Keratinocyte (primary cell): ENCODE measurements at regions not wholly inside any gene's neighbourhood (a gene's known extent, or its start where the extent isn't known, plus 50 kb on each side); places are given as distances from the start of the nearest gene placed in this dataset.

Experiments
- DNase-seq: peaks from one replicate; pipeline ENCODE4 v3.0.0-alpha.2; 2011; ENCODE audit warnings: low read depth, missing footprints, low spot score
- FAIRE-seq: peaks from 2 replicates; lab custom pipeline; 2011; peaks lifted over from hg19 to GRCh38; lab: Jason Lieb, UNC
- H2AFZ ChIP-seq: 2 replicates; pipeline ENCODE4 v1.6.0; 2012; ENCODE audit warnings: low read length, control low read depth, inconsistent platforms; ENCODE audit not compliant: control insufficient read depth
- H3K27ac ChIP-seq: 2 replicates; pipeline ENCODE4 v1.5.1; 2011; ENCODE audit warnings: low read length; ENCODE audit not compliant: control insufficient read depth, insufficient read depth
- H3K27me3 ChIP-seq: 3 replicates; pipeline ENCODE4 v1.6.0; 2011; ENCODE audit warnings: low read length; ENCODE audit not compliant: control insufficient read depth, insufficient read depth; ENCODE audit errors: extremely low read depth
- H3K36me3 ChIP-seq, 2 experiments: 2 replicates in 1 of 2; 3 replicates in 1 of 2; pipeline ENCODE4 v1.5.1; 2011; ENCODE audit warnings: low read length in 2 of 2, mild to moderate bottlenecking in 1 of 2; ENCODE audit not compliant: control insufficient read depth in 2 of 2, insufficient read depth in 2 of 2; ENCODE audit errors: extremely low read depth in 1 of 2
- H3K4me1 ChIP-seq: 3 replicates; pipeline ENCODE4 v1.5.1; 2011; ENCODE audit warnings: low read length; ENCODE audit not compliant: control insufficient read depth, insufficient read depth; ENCODE audit errors: extremely low read depth
- H3K4me2 ChIP-seq: 3 replicates; pipeline ENCODE4 v1.6.0; 2011; ENCODE audit warnings: low read depth, low read length; ENCODE audit not compliant: control insufficient read depth, insufficient read depth; ENCODE audit errors: extremely low read depth
- H3K4me3 ChIP-seq, 3 experiments: fragments of 200-600 bp in 1 of 3; sonication (generic) in 1 of 3; 2 replicates in 2 of 3; 3 replicates in 1 of 3; pipeline ENCODE4 v1.5.1; 2011 to 2016; ENCODE audit warnings: low read length in 3 of 3, mild to moderate bottlenecking in 3 of 3, control low read depth in 2 of 3, inconsistent platforms in 1 of 3, low read depth in 1 of 3, mixed read lengths in 1 of 3, mixed run types in 1 of 3, moderate library complexity in 1 of 3; ENCODE audit not compliant: control insufficient read depth in 2 of 3, insufficient read depth in 2 of 3; ENCODE audit errors: extremely low read depth in 1 of 3
- H3K79me2 ChIP-seq: 2 replicates; pipeline ENCODE4 v1.6.0; 2012; ENCODE audit warnings: low read length; ENCODE audit not compliant: control insufficient read depth, insufficient read depth
- H3K9ac ChIP-seq: 3 replicates; pipeline ENCODE4 v1.6.0; 2011; ENCODE audit warnings: low read length; ENCODE audit not compliant: control insufficient read depth, insufficient read depth; ENCODE audit errors: extremely low read depth
- H3K9me1 ChIP-seq: 3 replicates; pipeline ENCODE4 v1.6.0; 2011; ENCODE audit warnings: low read length; ENCODE audit not compliant: control insufficient read depth, insufficient read depth; ENCODE audit errors: extremely low read depth
- H3K9me3 ChIP-seq: 2 replicates; pipeline ENCODE4 v1.5.1; 2012; ENCODE audit warnings: low read depth, low read length; ENCODE audit not compliant: control insufficient read depth
- H4K20me1 ChIP-seq: 3 replicates; pipeline ENCODE4 v1.6.0; 2011; ENCODE audit warnings: low read length; ENCODE audit not compliant: control insufficient read depth, insufficient read depth; ENCODE audit errors: extremely low read depth
- CTCF ChIP-seq, 3 experiments: IDR thresholded peaks in 1 of 3; conservative IDR thresholded peaks in 1 of 3; optimal IDR thresholded peaks in 1 of 3; 2 replicates in 2 of 3; 3 replicates in 1 of 3; pipeline versions ENCODE3 to v1.5.1; 2011; ENCODE audit warnings: low read length in 3 of 3, mild to moderate bottlenecking in 3 of 3, moderate library complexity in 2 of 3, control low read depth in 1 of 3, inconsistent platforms in 1 of 3; ENCODE audit not compliant: insufficient read depth in 2 of 3; ENCODE audit errors: extremely low read depth in 1 of 3
- EZH2 ChIP-seq: IDR thresholded peaks from one replicate; pipeline ENCODE4 v1.6.1; 2012; ENCODE audit warnings: inconsistent platforms, mild to moderate bottlenecking, low read length, moderate library complexity
- dilution Hi-C: fragments of 300-500 bp; cut with MboI; formaldehyde crosslinking; loops from one replicate; pipeline ENCODE4 v1.7.0; 2020; ENCODE audit warnings: low sequenced_read_pairs; ENCODE audit not compliant: extremely low pct_ligation_motif_present

GRCh38 chr6:43896329-43897255 is 126.6 kb downstream of the VEGFA start:
- H3K9ac ChIP-seq, result no peak overlapping the region
- H3K4me3 ChIP-seq, result no peak overlapping the region
- no peak overlapping the region for H3K4me2 ChIP-seq
- no peak overlapping the region for H2AFZ ChIP-seq
- H3K27me3 ChIP-seq, result peaks cover 3% of the 10 kb centered on the region
- dilution Hi-C loops, result no loop called here
- FAIRE-seq (no peak), DNase-seq (no peak)
- no peaks in the 10 kb centered on the region for H4K20me1 ChIP-seq
- no peaks in the 10 kb centered on the region for H3K79me2 ChIP-seq
- H3K9me3 ChIP-seq, result no peaks in the 10 kb centered on the region
- no peak for TF ChIP-seq EZH2
- TF ChIP-seq CTCF (optimal IDR thresholded peaks at IDR 0.05 in 1 of 3, IDR thresholded peaks at IDR 0.05 in 1 of 3, conservative IDR thresholded peaks at IDR 0.05 in 1 of 3; ENCODE audit: extremely low read depth in 1 of 3, insufficient read depth in 2 of 3, low read length in 3 of 3), result no peak
- no peaks in the 10 kb centered on the region for H3K9me1 ChIP-seq
- H3K4me1 ChIP-seq, result no peaks in the 10 kb centered on the region
- H3K36me3 ChIP-seq, result no peaks in the 10 kb centered on the region
- no peak overlapping the region for H3K27ac ChIP-seq

- Histone ChIP-seq H3K9ac (no peak overlapping the region), H3K4me3 (no peak overlapping the region), H3K79me2 (no peaks in the 10 kb centered on the region), H3K36me3 (no peaks in the 10 kb centered on the region), H3K9me1 (no peaks in the 10 kb centered on the region), H3K27me3 (peaks cover 7% of the 10 kb centered on the region), H4K20me1 (no peaks in the 10 kb centered on the region), H3K27ac (no peak overlapping the region), H3K4me2 (no peak overlapping the region), H3K9me3 (no peaks in the 10 kb centered on the region), H3K4me1 (no peaks in the 10 kb centered on the region), H2AFZ (no peak overlapping the region)
- dilution Hi-C loops, result no loop called here
- DNase-seq, result no peak
- TF ChIP-seq EZH2 (no peak), CTCF (optimal IDR thresholded peaks at IDR 0.05 in 1 of 3, IDR thresholded peaks at IDR 0.05 in 1 of 3, conservative IDR thresholded peaks at IDR 0.05 in 1 of 3; ENCODE audit: extremely low read depth in 1 of 3, insufficient read depth in 2 of 3, low read length in 3 of 3) (no peak)
- FAIRE-seq, result no peak
These were observed 125.8 kb downstream of the VEGFA start for GRCh38 chr6:43895656-43896328.
